ENCODE measurements at regions not wholly inside any gene's neighbourhood (a gene's known extent, or its start where the extent isn't known, plus 50 kb on each side); places are given as distances from the start of the nearest gene placed in this dataset.

GRCh38 chr12:19963972-19964371, 404.4 kb upstream of the PDE3A start:
- no peak for DNase-seq (ENCODE audit: extremely low spot score)
- TF ChIP-seq LEF1 (IDR thresholded peaks at IDR 0.05; ENCODE audit: borderline replicate concordance): no peak
- no peak for TF ChIP-seq SUZ12 (IDR thresholded peaks at IDR 0.05)
- TF ChIP-seq HDGF (IDR thresholded peaks at IDR 0.05; ENCODE audit: borderline replicate concordance): no peak
- no peak for TF ChIP-seq FOXK2 (IDR thresholded peaks at IDR 0.05)
- no peak for TF ChIP-seq L3MBTL2 (conservative IDR thresholded peaks at IDR 0.05)
- no peak for TF ChIP-seq ARNT (IDR thresholded peaks at IDR 0.05)
- TF ChIP-seq, protein P1, sequence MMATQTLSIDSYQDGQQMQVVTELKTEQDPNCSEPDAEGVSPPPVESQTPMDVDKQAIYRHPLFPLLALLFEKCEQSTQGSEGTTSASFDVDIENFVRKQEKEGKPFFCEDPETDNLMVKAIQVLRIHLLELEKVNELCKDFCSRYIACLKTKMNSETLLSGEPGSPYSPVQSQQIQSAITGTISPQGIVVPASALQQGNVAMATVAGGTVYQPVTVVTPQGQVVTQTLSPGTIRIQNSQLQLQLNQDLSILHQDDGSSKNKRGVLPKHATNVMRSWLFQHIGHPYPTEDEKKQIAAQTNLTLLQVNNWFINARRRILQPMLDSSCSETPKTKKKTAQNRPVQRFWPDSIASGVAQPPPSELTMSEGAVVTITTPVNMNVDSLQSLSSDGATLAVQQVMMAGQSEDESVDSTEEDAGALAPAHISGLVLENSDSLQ (IDR thresholded peaks at IDR 0.05): no peak
- TF ChIP-seq ELF4 (IDR thresholded peaks at IDR 0.05): no peak
- no peak for TF ChIP-seq CTBP1 (IDR thresholded peaks at IDR 0.05; ENCODE audit: borderline replicate concordance)
- no peak for TF ChIP-seq NFRKB (IDR thresholded peaks at IDR 0.05)
- TF ChIP-seq FOXA1 (IDR thresholded peaks at IDR 0.05): no peak
- TF ChIP-seq FOXM1 (IDR thresholded peaks at IDR 0.05; ENCODE audit: borderline replicate concordance): no peak
- no peak for TF ChIP-seq SP1 (IDR thresholded peaks at IDR 0.05)
- TF ChIP-seq TARDBP (IDR thresholded peaks at IDR 0.05): no peak
- TF ChIP-seq ZNF384 (IDR thresholded peaks at IDR 0.05): no peak
- TF ChIP-seq BHLHE40 (IDR thresholded peaks at IDR 0.05; ENCODE audit: borderline replicate concordance): no peak
- ChIA-PET CTCF (interaction anchor here (0.6 kb wide), 2 partner anchors 26 to 413 kb away, joined by 3 read pairs; no protein-coding TSS in a partner anchor), POLR2A (no interaction called here)

- CTCF ChIA-PET: interaction anchor here (0.6 kb wide), 1 partner anchor 27 kb away, joined by 3 read pairs; no protein-coding TSS in a partner anchor
- TF ChIP-seq SUZ12 (IDR thresholded peaks at IDR 0.05) (no peak), FOXM1 (IDR thresholded peaks at IDR 0.05; ENCODE audit: borderline replicate concordance) (no peak), ELF4 (IDR thresholded peaks at IDR 0.05) (no peak), ZNF384 (IDR thresholded peaks at IDR 0.05) (no peak), LEF1 (IDR thresholded peaks at IDR 0.05; ENCODE audit: borderline replicate concordance) (no peak), L3MBTL2 (conservative IDR thresholded peaks at IDR 0.05) (no peak), BHLHE40 (IDR thresholded peaks at IDR 0.05; ENCODE audit: borderline replicate concordance) (no peak), FOXA1 (IDR thresholded peaks at IDR 0.05) (no peak), ARNT (IDR thresholded peaks at IDR 0.05) (no peak)
- DNase-seq (ENCODE audit: extremely low spot score): no peak
- POLR2A ChIA-PET: no interaction called here
These were observed 403.8 kb upstream of the PDE3A start for GRCh38 chr12:19964549-19964948.

GRCh38 chr12:19965196-19966038, 402.9 kb upstream of the PDE3A start:
- POLR2A ChIA-PET: no interaction called here
- no peak for DNase-seq (ENCODE audit: extremely low spot score)
- TF ChIP-seq ZNF384 (IDR thresholded peaks at IDR 0.05): no peak
- no peak for TF ChIP-seq SP1 (IDR thresholded peaks at IDR 0.05)
- no peak for TF ChIP-seq FOXK2 (IDR thresholded peaks at IDR 0.05)
- TF ChIP-seq L3MBTL2 (conservative IDR thresholded peaks at IDR 0.05): no peak
- no peak for TF ChIP-seq HDGF (IDR thresholded peaks at IDR 0.05; ENCODE audit: borderline replicate concordance)
- CTCF ChIA-PET: no interaction called here

DNA sequence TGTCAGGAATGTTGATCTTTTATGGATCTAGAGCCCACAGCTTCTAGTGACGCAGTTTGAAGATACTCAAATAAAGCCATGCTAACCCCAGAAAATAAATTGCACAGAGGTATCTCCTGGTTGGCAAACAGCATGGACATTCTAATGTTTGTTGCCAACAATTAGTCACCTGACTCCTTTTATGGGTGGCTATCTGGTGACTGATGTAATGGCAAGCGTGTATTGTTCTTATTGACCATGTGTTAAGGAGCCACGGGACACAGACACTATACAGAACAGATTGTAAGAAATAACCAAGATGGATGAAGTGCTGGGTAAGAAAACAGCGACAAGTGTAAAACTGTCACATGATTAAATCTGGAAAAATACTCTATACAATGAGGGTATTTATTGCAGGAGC, 401.3 kb upstream of the PDE3A start:
- CTCF ChIA-PET: no interaction called here
- TF ChIP-seq BHLHE40 (IDR thresholded peaks at IDR 0.05; ENCODE audit: borderline replicate concordance): no peak
- no peak for TF ChIP-seq ZNF384 (IDR thresholded peaks at IDR 0.05)
- no peak for TF ChIP-seq SP1 (IDR thresholded peaks at IDR 0.05)
- no peak for TF ChIP-seq HDGF (IDR thresholded peaks at IDR 0.05; ENCODE audit: borderline replicate concordance)
- no peak for TF ChIP-seq ARNT (IDR thresholded peaks at IDR 0.05)
- TF ChIP-seq TARDBP (IDR thresholded peaks at IDR 0.05): no peak
- no peak for TF ChIP-seq LEF1 (IDR thresholded peaks at IDR 0.05; ENCODE audit: borderline replicate concordance)
- TF ChIP-seq L3MBTL2 (conservative IDR thresholded peaks at IDR 0.05): no peak
- TF ChIP-seq FOXA1 (IDR thresholded peaks at IDR 0.05): no peak
- no peak for TF ChIP-seq SUZ12 (IDR thresholded peaks at IDR 0.05)
- TF ChIP-seq NFRKB (IDR thresholded peaks at IDR 0.05): no peak
- TF ChIP-seq, protein P1 (IDR thresholded peaks at IDR 0.05): no peak
- TF ChIP-seq FOXM1 (IDR thresholded peaks at IDR 0.05; ENCODE audit: borderline replicate concordance): no peak
- no peak for TF ChIP-seq CTBP1 (IDR thresholded peaks at IDR 0.05; ENCODE audit: borderline replicate concordance)
- no peak for TF ChIP-seq FOXK2 (IDR thresholded peaks at IDR 0.05)
- TF ChIP-seq ELF4 (IDR thresholded peaks at IDR 0.05): no peak
- POLR2A ChIA-PET: no interaction called here
- DNase-seq (ENCODE audit: extremely low spot score): no peak

GRCh38 chr12:19967431-19967830, 400.9 kb upstream of the PDE3A start:
- TF ChIP-seq BHLHE40 (IDR thresholded peaks at IDR 0.05; ENCODE audit: borderline replicate concordance): no peak
- TF ChIP-seq TARDBP (IDR thresholded peaks at IDR 0.05): no peak
- no peak for TF ChIP-seq SUZ12 (IDR thresholded peaks at IDR 0.05)
- no peak for TF ChIP-seq SP1 (IDR thresholded peaks at IDR 0.05)
- no peak for TF ChIP-seq LEF1 (IDR thresholded peaks at IDR 0.05; ENCODE audit: borderline replicate concordance)
- TF ChIP-seq ARNT (IDR thresholded peaks at IDR 0.05): no peak
- no peak for TF ChIP-seq L3MBTL2 (conservative IDR thresholded peaks at IDR 0.05)
- TF ChIP-seq ELF4 (IDR thresholded peaks at IDR 0.05): no peak
- TF ChIP-seq HDGF (IDR thresholded peaks at IDR 0.05; ENCODE audit: borderline replicate concordance): no peak
- TF ChIP-seq, protein P1 (IDR thresholded peaks at IDR 0.05): no peak
- no peak for TF ChIP-seq ZNF384 (IDR thresholded peaks at IDR 0.05)
- no peak for TF ChIP-seq FOXK2 (IDR thresholded peaks at IDR 0.05)
- TF ChIP-seq NFRKB (IDR thresholded peaks at IDR 0.05): no peak
- TF ChIP-seq FOXA1 (IDR thresholded peaks at IDR 0.05): no peak
- TF ChIP-seq FOXM1 (IDR thresholded peaks at IDR 0.05; ENCODE audit: borderline replicate concordance): no peak
- TF ChIP-seq CTBP1 (IDR thresholded peaks at IDR 0.05; ENCODE audit: borderline replicate concordance): no peak
- CTCF ChIA-PET: no interaction called here
- POLR2A ChIA-PET: no interaction called here
- no peak for DNase-seq (ENCODE audit: extremely low spot score)

Data from HEK293T (cell line).